H1 (cell line): ENCODE measurements at regions not wholly inside any gene's neighbourhood (a gene's known extent, or its start where the extent isn't known, plus 50 kb on each side); places are given as distances from the start of the nearest gene placed in this dataset.

ENCODE experiments used
- CHD7 ChIP-seq: fragments of 300-600 bp; sonication (generic); IDR thresholded peaks from 2 replicates; pipeline ENCODE4 v1.7.1; 2012; ENCODE audit warnings: low read length, moderate library complexity, mild to moderate bottlenecking, inconsistent platforms; ENCODE audit not compliant: insufficient replicate concordance
- GABPA ChIP-seq: IDR thresholded peaks from 2 replicates; pipeline ENCODE4 v1.6.1; 2011; ENCODE audit warnings: mild to moderate bottlenecking, low read length, moderate library complexity, borderline replicate concordance; ENCODE audit not compliant: insufficient read depth
- RFX5 ChIP-seq: IDR thresholded peaks from 2 replicates; pipeline ENCODE4 v1.6.1; 2011; ENCODE audit warnings: low read depth, low read length, improper control_type of control experiment, borderline replicate concordance
- RXRA ChIP-seq: IDR thresholded peaks from 2 replicates; pipeline ENCODE4 v1.6.1; 2011; ENCODE audit warnings: low read depth, mild to moderate bottlenecking, low read length, moderate library complexity; ENCODE audit not compliant: insufficient read depth
- SIN3A ChIP-seq, 2 experiments: IDR thresholded peaks in 1 of 2; conservative IDR thresholded peaks in 1 of 2; 2 replicates each; pipeline ENCODE4 v1.6.1; 2011 to 2012; ENCODE audit warnings: low read length in 2 of 2, improper control_type of control experiment in 1 of 2, low read depth in 1 of 2, mild to moderate bottlenecking in 1 of 2
- SRF ChIP-seq: IDR thresholded peaks from 2 replicates; pipeline ENCODE4 v1.6.1; 2011; ENCODE audit warnings: mild to moderate bottlenecking, low read depth, low read length, moderate library complexity

- TF ChIP-seq CHD7 (no peak), RFX5 (no peak), SRF (no peak), RXRA (no peak), GABPA (no peak), SIN3A (conservative IDR thresholded peaks at IDR 0.05 in 1 of 2, IDR thresholded peaks at IDR 0.05 in 1 of 2; ENCODE audit: low read depth in 1 of 2, low read length in 2 of 2) (no peak)
Observed at GRCh38 chr9:23447944-23448343, 378.1 kb downstream of the ELAVL2 start (continued).
